K562 (cell line): ENCODE measurements at regions not wholly inside any gene's neighbourhood (a gene's known extent, or its start where the extent isn't known, plus 50 kb on each side); places are given as distances from the start of the nearest gene placed in this dataset.
A peak's percentile ranks its signal among the peaks of the same experiment; 100 is the strongest.

ENCODE experiments used
- ATAC-seq: fragments of 200-7000 bp; cut with Tn5 transposase; 3 replicates; pipeline ENCODE4 v1.9.1; 2020; ENCODE audit warnings: moderate library complexity
- BruUV-seq: library from RNA; stranded (reverse); fragments of 400-500 nt; replicated peaks from 2 replicates; lab custom pipeline; 2021; lab: Mats Ljungman, UMichigan
- CTCF ChIA-PET: fragments of 300-600 bp; formaldehyde crosslinking; extraction: SDS; loops from one replicate; lab custom pipeline; 2021; ENCODE audit warnings: low intra/inter-chr PET ratio; lab: Yijun Ruan, JAX
- POLR2A ChIA-PET: fragments of 300-600, 350-650 bp; sonication (Branson Sonifier 250); formaldehyde crosslinking; extraction: SDS; loops from one replicate; lab custom pipeline; 2021; ENCODE audit warnings: antibody characterized with exemption, inconsistent platforms; lab: Yijun Ruan, JAX
- DNase-seq, 4 experiments: peaks; one replicate each; pipeline versions ENCODE4 v3.0.0 to v3.0.0-alpha.2; 2011 to 2018; ENCODE audit warnings: low spot score in 3 of 4, mixed read lengths in 3 of 4; ENCODE audit errors: extremely low read depth in 1 of 4
- FAIRE-seq: peaks from 2 replicates; lab custom pipeline; 2011; peaks lifted over from hg19 to GRCh38; lab: Jason Lieb, UNC
- H2AFZ ChIP-seq: 2 replicates; pipeline ENCODE4 v1.6.0; 2011; ENCODE audit warnings: low read depth, low read length, control low read depth, inconsistent platforms
- H3K27ac ChIP-seq: fragments of 200-600 bp; 3 replicates; pipeline ENCODE4 v1.8.0; 2011; ENCODE audit warnings: low read depth, mild to moderate bottlenecking, control low read depth, inconsistent platforms, low read length, moderate library complexity, mixed read lengths; ENCODE audit errors: extremely low read depth
- H3K27me3 ChIP-seq, 2 experiments: fragments of 300-600 bp in 1 of 2; 2 replicates in 1 of 2; 3 replicates in 1 of 2; pipeline versions ENCODE4 v1.6.0 to v1.8.0; 2011; ENCODE audit warnings: inconsistent platforms in 2 of 2, low read length in 2 of 2, mild to moderate bottlenecking in 1 of 2, mixed read lengths in 1 of 2, moderate library complexity in 1 of 2; ENCODE audit not compliant: control insufficient read depth in 2 of 2, insufficient read depth in 2 of 2
- H3K36me3 ChIP-seq: fragments of 300-600 bp; 3 replicates; pipeline ENCODE4 v1.8.0; 2011; ENCODE audit warnings: mild to moderate bottlenecking, low read length, inconsistent platforms; ENCODE audit not compliant: control insufficient read depth, insufficient read depth
- H3K4me1 ChIP-seq, 2 experiments: fragments of 200-600 bp in 1 of 2; replicated peaks in 1 of 2; 2 replicates in 1 of 2; 3 replicates in 1 of 2; pipeline versions ENCODE4 v1.5.1 to v1.8.0; 2011; ENCODE audit warnings: inconsistent platforms in 2 of 2, low read length in 2 of 2, mild to moderate bottlenecking in 1 of 2, mixed read lengths in 1 of 2, moderate library complexity in 1 of 2; ENCODE audit not compliant: control insufficient read depth in 2 of 2, insufficient read depth in 2 of 2
- H3K4me2 ChIP-seq: 2 replicates; pipeline ENCODE4 v1.6.1; 2011; ENCODE audit warnings: low read length, control low read depth, inconsistent platforms, mixed read lengths; ENCODE audit not compliant: insufficient read depth
- H3K4me3 ChIP-seq: fragments of 200-600 bp; sonication (generic), shearing (Covaris generic); 2 replicates; pipeline ENCODE4 v1.5.1; 2016; ENCODE audit warnings: control low read depth, inconsistent platforms
- H3K79me2 ChIP-seq: fragments of 200-600 bp; 3 replicates; pipeline ENCODE4 v1.8.0; 2011; ENCODE audit warnings: low read length, inconsistent platforms; ENCODE audit not compliant: control insufficient read depth, insufficient read depth
- H3K9ac ChIP-seq, 2 experiments: 2 replicates each; pipeline versions ENCODE4 v1.6.0 to v1.6.1; 2011; ENCODE audit warnings: low read depth in 2 of 2, low read length in 2 of 2, control low read depth in 1 of 2, inconsistent platforms in 1 of 2, mild to moderate bottlenecking in 1 of 2, mixed read lengths in 1 of 2; ENCODE audit not compliant: insufficient read depth in 1 of 2
- H3K9me1 ChIP-seq: one replicate; pipeline ENCODE4 v1.6.0; 2011; ENCODE audit warnings: inconsistent platforms, mild to moderate bottlenecking, low read length, moderate library complexity; ENCODE audit not compliant: control insufficient read depth, insufficient read depth
- H3K9me3 ChIP-seq: replicated peaks from 2 replicates; pipeline ENCODE4 v1.5.1; 2011; ENCODE audit warnings: low read depth, low read length, inconsistent platforms; ENCODE audit not compliant: control insufficient read depth, insufficient read depth
- H4K20me1 ChIP-seq: replicated peaks from 2 replicates; pipeline ENCODE4 v1.6.1; 2011; ENCODE audit warnings: low read length, inconsistent platforms, mixed read lengths; ENCODE audit not compliant: control insufficient read depth, insufficient read depth
- ADNP ChIP-seq: fragments of 200-800 bp; sonication (Bioruptor generic); IDR thresholded peaks from 2 replicates; pipeline ENCODE4 v1.6.1; 2016; ENCODE audit warnings: missing genetic modification characterization, missing compliant biosample characterization
- BDP1 ChIP-seq: IDR thresholded peaks from 3 replicates; pipeline ENCODE4 v1.6.1; 2011; ENCODE audit not compliant: insufficient read length, insufficient read depth
- ETV6 ChIP-seq, 3 experiments: fragments of 150-350 bp in 1 of 3; sonication (generic) in 1 of 3; formaldehyde crosslinking in 1 of 3; IDR thresholded peaks; 2 replicates each; pipeline versions ENCODE4 v1.6.1 to v1.8.0; 2014 to 2022; ENCODE audit warnings: borderline replicate concordance in 2 of 3, low read depth in 2 of 3, antibody characterized with exemption in 1 of 3, low read length in 1 of 3, mild to moderate bottlenecking in 1 of 3, missing genetic modification reagents in 1 of 3
- HMGN3 ChIP-seq: IDR thresholded peaks from 2 replicates; pipeline ENCODE4 v1.6.1; 2011; ENCODE audit warnings: borderline replicate concordance, low read depth, mild to moderate bottlenecking, mixed read lengths, low read length; ENCODE audit not compliant: insufficient read length; ENCODE audit errors: extremely low read depth
- NEUROD1 ChIP-seq: fragments of 150-350 bp; IDR thresholded peaks from 2 replicates; pipeline ENCODE4 v1.6.1; 2014; ENCODE audit warnings: borderline replicate concordance, low read length, low read depth; ENCODE audit not compliant: partially characterized antibody
- NR2F6 ChIP-seq: fragments of 450-650 bp; formaldehyde crosslinking; IDR thresholded peaks from 2 replicates; pipeline ENCODE4 v1.4.0; 2020; ENCODE audit warnings: mild to moderate bottlenecking
- PKNOX1 ChIP-seq: fragments of 450-650 bp; IDR thresholded peaks from 2 replicates; pipeline ENCODE4 v1.6.1; 2016
- PML ChIP-seq: IDR thresholded peaks from 2 replicates; pipeline ENCODE4 v1.6.1; 2012; ENCODE audit warnings: low read length, inconsistent platforms
- POLR2AphosphoS5 ChIP-seq: IDR thresholded peaks from 2 replicates; pipeline ENCODE4 v1.6.1; 2011; ENCODE audit warnings: mild to moderate bottlenecking, low read depth, low read length, moderate library complexity; ENCODE audit not compliant: control insufficient read depth, insufficient read depth
- RBM25 ChIP-seq: fragments of 200-400 bp; formaldehyde crosslinking; IDR thresholded peaks from 2 replicates; pipeline ENCODE4 v1.6.1; 2018; ENCODE audit warnings: low read length, low read depth, moderate library complexity; ENCODE audit not compliant: severe bottlenecking
- SAP30 ChIP-seq: fragments of 200-600 bp; sonication (generic); IDR thresholded peaks from 2 replicates; pipeline ENCODE4 v1.6.1; 2012; ENCODE audit warnings: borderline replicate concordance, low read depth, mild to moderate bottlenecking, moderate library complexity, low read length, control low read depth, inconsistent platforms; ENCODE audit not compliant: insufficient read depth, poor library complexity, severe bottlenecking
- TFAP4 ChIP-seq: sonication (generic); formaldehyde crosslinking; IDR thresholded peaks from 2 replicates; pipeline ENCODE4 v1.8.0; 2022; ENCODE audit warnings: missing genetic modification reagents, mild to moderate bottlenecking, moderate library complexity, borderline replicate concordance
- TRIM28 ChIP-seq: fragments of 450-650 bp; IDR thresholded peaks from 2 replicates; pipeline ENCODE4 v1.6.1; 2017
- YY1 ChIP-seq, 3 experiments: IDR thresholded peaks; 2 replicates each; pipeline ENCODE4 v1.6.1; 2011; ENCODE audit warnings: low read length in 2 of 3, mild to moderate bottlenecking in 2 of 3, moderate library complexity in 2 of 3, borderline replicate concordance in 1 of 3, control low read depth in 1 of 3, low read depth in 1 of 3; ENCODE audit not compliant: insufficient read depth in 3 of 3, insufficient replicate concordance in 2 of 3, control insufficient read depth in 1 of 3, insufficient read length in 1 of 3; ENCODE audit errors: extremely low read depth in 1 of 3
- ZC3H8 ChIP-seq: fragments of 450-650 bp; IDR thresholded peaks from 2 replicates; pipeline ENCODE4 v1.6.1; 2017
- ZFP36 ChIP-seq: fragments of 150-350 bp; IDR thresholded peaks from 2 replicates; pipeline ENCODE4 v1.6.1; 2018; ENCODE audit warnings: low read length, low read depth; ENCODE audit not compliant: partially characterized antibody
- ZKSCAN1 ChIP-seq: fragments of 150-350 bp; IDR thresholded peaks from 2 replicates; pipeline ENCODE4 v1.6.1; 2016; ENCODE audit warnings: low read depth, low read length
- WGBS: fragments of 100-300 bp; shearing (Covaris generic); methylation state at CpG from one replicate; pipeline ENCODE4 v1.1.6; 2016; ENCODE audit warnings: low coverage, mixed read lengths; ENCODE audit not compliant: insufficient coverage; ENCODE audit errors: missing lambda C conversion rate; 5-methylcytosine and 5-hydroxymethylcytosine counted together
- in situ Hi-C: fragments of 300-500 bp; cut with MboI; formaldehyde crosslinking; loops from 4 replicates; pipeline ENCODE4 v1.15.0; 2018; ENCODE audit warnings: inconsistent platforms, mixed read lengths
- intact Hi-C: fragments of 100-400 bp; cut with micrococcal nuclease; formaldehyde crosslinking; loops from 2 replicates; pipeline ENCODE4 v1.14.2; 2022

GRCh38 chr1:29725262-29725661 lies 488.9 kb downstream of the PTPRU start:
- in situ Hi-C loops = no loop called here
- Histone ChIP-seq H3K9me1 (no peaks in the 10 kb centered on the region), H3K4me1 (no peaks in the 10 kb centered on the region), H3K4me3 (no peak overlapping the region), H4K20me1 (no peaks in the 10 kb centered on the region), H3K36me3 (no peaks in the 10 kb centered on the region), H3K27ac (no peak overlapping the region), H3K27me3 (no peaks in the 10 kb centered on the region), H3K9me3 (no peaks in the 10 kb centered on the region; the same call in 1 of the 2 replicates), H3K4me2 (no peak overlapping the region), H3K79me2 (no peaks in the 10 kb centered on the region), H3K9ac (no peak overlapping the region), H2AFZ (no peak overlapping the region)
- ATAC-seq = no peak
- no peak for TF ChIP-seq ETV6 (IDR thresholded peaks at IDR 0.05; ENCODE audit: borderline replicate concordance in 1 of 2, low read depth in 2 of 2, low read length in 1 of 2)
- no peak for TF ChIP-seq ETV6 (CRISPR knock-in tag; IDR thresholded peaks at IDR 0.05; ENCODE audit: borderline replicate concordance)
- no peak for TF ChIP-seq ZC3H8
- no peak for TF ChIP-seq POLR2AphosphoS5
- 0 out of 2 replicates have a peak, but pooled peaks have one; percentile 60 for TF ChIP-seq ZKSCAN1
- peak; percentile 39 for TF ChIP-seq RBM25
- no peak for TF ChIP-seq BDP1
- TF ChIP-seq NEUROD1 = no peak
- TF ChIP-seq NR2F6 = no peak
- TF ChIP-seq TRIM28 = no peak
- peak; percentile 50 for TF ChIP-seq ZFP36
- no peak for TF ChIP-seq PKNOX1
- no peak for TF ChIP-seq PML
- no peak for TF ChIP-seq TFAP4 (CRISPR knock-in tag)
- TF ChIP-seq SAP30 = no peak
- TF ChIP-seq ADNP = no peak
- no peak for TF ChIP-seq HMGN3
- no peak for TF ChIP-seq YY1 (IDR thresholded peaks at IDR 0.05; ENCODE audit: borderline replicate concordance in 1 of 3, control insufficient read depth in 1 of 3, extremely low read depth in 1 of 3, insufficient read depth in 3 of 3, insufficient read length in 1 of 3, insufficient replicate concordance in 2 of 3, low read depth in 1 of 3, low read length in 2 of 3)
- FAIRE-seq = no peak
- no peak for DNase-seq
- CTCF ChIA-PET = no interaction called here
- BruUV-seq = no TSS peak
- intact Hi-C loops = no loop called here
- 0% methylated on average over 1 of the region's 1 CpG for WGBS
- POLR2A ChIA-PET = interaction anchor here (0.5 kb wide), 1 partner anchor 14 kb away, joined by 3 read pairs; no protein-coding TSS in a partner anchor
